K562 (cell line): ENCODE measurements at regions not wholly inside any gene's neighbourhood (a gene's known extent, or its start where the extent isn't known, plus 50 kb on each side); places are given as distances from the start of the nearest gene placed in this dataset.

Experiments used
- ATAC-seq: fragments of 200-7000 bp; cut with Tn5 transposase; 3 replicates; pipeline ENCODE4 v1.9.1; 2020; ENCODE audit warnings: moderate library complexity
- BruUV-seq: library from RNA; stranded (reverse); fragments of 400-500 nt; replicated peaks from 2 replicates; lab custom pipeline; 2021; lab: Mats Ljungman, UMichigan
- CTCF ChIA-PET: fragments of 300-600 bp; formaldehyde crosslinking; extraction: SDS; loops from one replicate; lab custom pipeline; 2021; ENCODE audit warnings: low intra/inter-chr PET ratio; lab: Yijun Ruan, JAX
- POLR2A ChIA-PET: fragments of 300-600, 350-650 bp; sonication (Branson Sonifier 250); formaldehyde crosslinking; extraction: SDS; loops from one replicate; lab custom pipeline; 2021; ENCODE audit warnings: antibody characterized with exemption, inconsistent platforms; lab: Yijun Ruan, JAX
- DNase-seq, 4 experiments: peaks; one replicate each; pipeline versions ENCODE4 v3.0.0 to v3.0.0-alpha.2; 2011 to 2018; ENCODE audit warnings: low spot score in 3 of 4, mixed read lengths in 3 of 4; ENCODE audit errors: extremely low read depth in 1 of 4
- FAIRE-seq: peaks from 2 replicates; lab custom pipeline; 2011; peaks lifted over from hg19 to GRCh38; lab: Jason Lieb, UNC
- H2AFZ ChIP-seq: 2 replicates; pipeline ENCODE4 v1.6.0; 2011; ENCODE audit warnings: low read depth, low read length, control low read depth, inconsistent platforms
- H3K27ac ChIP-seq: fragments of 200-600 bp; 3 replicates; pipeline ENCODE4 v1.8.0; 2011; ENCODE audit warnings: low read depth, mild to moderate bottlenecking, control low read depth, inconsistent platforms, low read length, moderate library complexity, mixed read lengths; ENCODE audit errors: extremely low read depth
- H3K27me3 ChIP-seq, 2 experiments: fragments of 300-600 bp in 1 of 2; 2 replicates in 1 of 2; 3 replicates in 1 of 2; pipeline versions ENCODE4 v1.6.0 to v1.8.0; 2011; ENCODE audit warnings: inconsistent platforms in 2 of 2, low read length in 2 of 2, mild to moderate bottlenecking in 1 of 2, mixed read lengths in 1 of 2, moderate library complexity in 1 of 2; ENCODE audit not compliant: control insufficient read depth in 2 of 2, insufficient read depth in 2 of 2
- H3K36me3 ChIP-seq: fragments of 300-600 bp; 3 replicates; pipeline ENCODE4 v1.8.0; 2011; ENCODE audit warnings: mild to moderate bottlenecking, low read length, inconsistent platforms; ENCODE audit not compliant: control insufficient read depth, insufficient read depth
- H3K4me1 ChIP-seq, 2 experiments: fragments of 200-600 bp in 1 of 2; replicated peaks in 1 of 2; 2 replicates in 1 of 2; 3 replicates in 1 of 2; pipeline versions ENCODE4 v1.5.1 to v1.8.0; 2011; ENCODE audit warnings: inconsistent platforms in 2 of 2, low read length in 2 of 2, mild to moderate bottlenecking in 1 of 2, mixed read lengths in 1 of 2, moderate library complexity in 1 of 2; ENCODE audit not compliant: control insufficient read depth in 2 of 2, insufficient read depth in 2 of 2
- H3K4me2 ChIP-seq: 2 replicates; pipeline ENCODE4 v1.6.1; 2011; ENCODE audit warnings: low read length, control low read depth, inconsistent platforms, mixed read lengths; ENCODE audit not compliant: insufficient read depth
- H3K4me3 ChIP-seq: fragments of 200-600 bp; sonication (generic), shearing (Covaris generic); 2 replicates; pipeline ENCODE4 v1.5.1; 2016; ENCODE audit warnings: control low read depth, inconsistent platforms
- H3K79me2 ChIP-seq: fragments of 200-600 bp; 3 replicates; pipeline ENCODE4 v1.8.0; 2011; ENCODE audit warnings: low read length, inconsistent platforms; ENCODE audit not compliant: control insufficient read depth, insufficient read depth
- H3K9ac ChIP-seq, 2 experiments: 2 replicates each; pipeline versions ENCODE4 v1.6.0 to v1.6.1; 2011; ENCODE audit warnings: low read depth in 2 of 2, low read length in 2 of 2, control low read depth in 1 of 2, inconsistent platforms in 1 of 2, mild to moderate bottlenecking in 1 of 2, mixed read lengths in 1 of 2; ENCODE audit not compliant: insufficient read depth in 1 of 2
- H3K9me1 ChIP-seq: one replicate; pipeline ENCODE4 v1.6.0; 2011; ENCODE audit warnings: inconsistent platforms, mild to moderate bottlenecking, low read length, moderate library complexity; ENCODE audit not compliant: control insufficient read depth, insufficient read depth
- H3K9me3 ChIP-seq: replicated peaks from 2 replicates; pipeline ENCODE4 v1.5.1; 2011; ENCODE audit warnings: low read depth, low read length, inconsistent platforms; ENCODE audit not compliant: control insufficient read depth, insufficient read depth
- H4K20me1 ChIP-seq: replicated peaks from 2 replicates; pipeline ENCODE4 v1.6.1; 2011; ENCODE audit warnings: low read length, inconsistent platforms, mixed read lengths; ENCODE audit not compliant: control insufficient read depth, insufficient read depth
- HLTF ChIP-seq: fragments of 450-650 bp; IDR thresholded peaks from 2 replicates; pipeline ENCODE4 v1.6.1; 2016
- HMG20A ChIP-seq: fragments of 450-650 bp; formaldehyde crosslinking; conservative IDR thresholded peaks from 2 replicates; pipeline ENCODE4 v1.4.0; 2020; ENCODE audit warnings: mild to moderate bottlenecking, mixed read lengths
- JUND ChIP-seq, 2 experiments: IDR thresholded peaks; 2 replicates in 1 of 2; 3 replicates in 1 of 2; pipeline ENCODE4 v1.6.1; 2011; ENCODE audit warnings: borderline replicate concordance in 2 of 2, low read depth in 2 of 2, low read length in 2 of 2, improper control_type of control experiment in 1 of 2, missing biosample characterization in 1 of 2, missing genetic modification characterization in 1 of 2, missing genetic modification reagents in 1 of 2
- MBD2 ChIP-seq: sonication (generic); IDR thresholded peaks from 2 replicates; pipeline ENCODE4 v1.6.1; 2016; ENCODE audit warnings: low read depth, borderline replicate concordance
- MED1 ChIP-seq: sonication (generic); formaldehyde crosslinking; IDR thresholded peaks from 2 replicates; pipeline ENCODE4 v1.8.1; 2023; ENCODE audit warnings: missing genetic modification reagents, borderline replicate concordance
- RCOR1 ChIP-seq, 2 experiments: IDR thresholded peaks; 2 replicates each; pipeline ENCODE4 v1.6.1; 2012; ENCODE audit warnings: low read depth in 2 of 2, low read length in 2 of 2, borderline replicate concordance in 1 of 2, improper control_type of control experiment in 1 of 2
- SMARCC2 ChIP-seq: fragments of 450-650 bp; IDR thresholded peaks from 2 replicates; pipeline ENCODE4 v1.6.1; 2017; ENCODE audit warnings: antibody characterized with exemption, moderate library complexity, mild to moderate bottlenecking, low read depth
- USF1 ChIP-seq: sonication (generic); formaldehyde crosslinking; IDR thresholded peaks from 2 replicates; pipeline ENCODE4 v1.9.0; 2022; ENCODE audit warnings: mild to moderate bottlenecking, missing genetic modification reagents
- ZNF224 ChIP-seq: sonication (generic); formaldehyde crosslinking; IDR thresholded peaks from 2 replicates; pipeline ENCODE4 v1.8.0; 2022; ENCODE audit warnings: mild to moderate bottlenecking, missing genetic modification reagents
- ZNF586 ChIP-seq: fragments of 450-650 bp; formaldehyde crosslinking; conservative IDR thresholded peaks from 2 replicates; pipeline ENCODE4 v1.4.0; 2020; ENCODE audit warnings: mild to moderate bottlenecking, moderate library complexity
- ZNF655 ChIP-seq: fragments of 250-450 bp; sonication (Bioruptor Pico); IDR thresholded peaks from 2 replicates; pipeline ENCODE4 v1.5.0; 2021
- WGBS: fragments of 100-300 bp; shearing (Covaris generic); methylation state at CpG from one replicate; pipeline ENCODE4 v1.1.6; 2016; ENCODE audit warnings: low coverage, mixed read lengths; ENCODE audit not compliant: insufficient coverage; ENCODE audit errors: missing lambda C conversion rate; 5-methylcytosine and 5-hydroxymethylcytosine counted together
- in situ Hi-C: fragments of 300-500 bp; cut with MboI; formaldehyde crosslinking; loops from 4 replicates; pipeline ENCODE4 v1.15.0; 2018; ENCODE audit warnings: inconsistent platforms, mixed read lengths
- intact Hi-C: fragments of 100-400 bp; cut with micrococcal nuclease; formaldehyde crosslinking; loops from 2 replicates; pipeline ENCODE4 v1.14.2; 2022

- intact Hi-C loops, result no loop called here
- no TSS peak for BruUV-seq
These were observed 136.1 kb downstream of the TMEM132E start for GRCh38 chr17:34715504-34715903.

More at GRCh38 chr17:34715504-34715903, 136.1 kb downstream of the TMEM132E start:
- 0% methylated on average over 5 of the region's 5 CpGs for WGBS
- Histone ChIP-seq H3K9me1 (no peaks in the 10 kb centered on the region), H3K4me3 (no peak overlapping the region), H3K36me3 (no peaks in the 10 kb centered on the region), H4K20me1 (0 out of 2 replicates have a peak, but pooled peaks cover 4% of the 10 kb centered on the region), H3K9me3 (no peaks in the 10 kb centered on the region), H3K79me2 (no peaks in the 10 kb centered on the region), H3K4me1 (no peaks in the 10 kb centered on the region), H2AFZ (no peak overlapping the region), H3K27me3 (peaks cover 0 to 3% of the 10 kb centered on the region in 2 experiments; a peak in 1 of 5 replicates), H3K27ac (no peak overlapping the region), H3K4me2 (no peak overlapping the region), H3K9ac (no peak overlapping the region)
- no peak for FAIRE-seq
- POLR2A ChIA-PET, result no interaction called here
- no peak for DNase-seq
- no peak for ATAC-seq
- TF ChIP-seq MBD2, result no peak
- TF ChIP-seq SMARCC2, result no peak
- TF ChIP-seq HLTF, result no peak
- TF ChIP-seq USF1 (CRISPR knock-in tag), result no peak
- no peak for TF ChIP-seq JUND (IDR thresholded peaks at IDR 0.05; ENCODE audit: borderline replicate concordance, low read depth, low read length)
- no peak for TF ChIP-seq JUND (tag; IDR thresholded peaks at IDR 0.05; ENCODE audit: borderline replicate concordance, low read depth, low read length)
- no peak for TF ChIP-seq ZNF586 (CRISPR knock-in tag)
- TF ChIP-seq RCOR1 (IDR thresholded peaks at IDR 0.05; ENCODE audit: borderline replicate concordance in 1 of 2, low read depth in 2 of 2, low read length in 2 of 2), result no peak
- TF ChIP-seq MED1 (CRISPR knock-in tag), result no peak
- no peak for TF ChIP-seq HMG20A (CRISPR knock-in tag)
- no peak for TF ChIP-seq ZNF224
- TF ChIP-seq ZNF655 (CRISPR knock-in tag), result no peak
- in situ Hi-C loops, result no loop called here
- CTCF ChIA-PET, result no interaction called here
